Mesenchymal stem cell (in vitro differentiated cells and primary cell): ENCODE measurements at regions not wholly inside any gene's neighbourhood (a gene's known extent, or its start where the extent isn't known, plus 50 kb on each side); places are given as distances from the start of the nearest gene placed in this dataset.

Experiments
- DNase-seq: peaks from one replicate; pipeline ENCODE4 v3.0.0-alpha.2; 2013
- H2AFZ ChIP-seq: one replicate; pipeline ENCODE4 v1.6.1; 2013; ENCODE audit warnings: low read depth, mild to moderate bottlenecking, control low read depth, inconsistent platforms, low read length, moderate library complexity
- H2AK5ac ChIP-seq: 2 replicates; pipeline ENCODE4 v1.6.1; 2013; ENCODE audit warnings: low read length, moderate library complexity, mild to moderate bottlenecking, inconsistent platforms; ENCODE audit not compliant: severe bottlenecking
- H2BK120ac ChIP-seq: one replicate; pipeline ENCODE4 v1.6.1; 2013; ENCODE audit warnings: low read depth, mild to moderate bottlenecking, inconsistent platforms, low read length, moderate library complexity
- H2BK12ac ChIP-seq, 2 experiments: one replicate each; pipeline ENCODE4 v1.6.1; 2013; ENCODE audit warnings: inconsistent platforms in 2 of 2, low read length in 2 of 2, mild to moderate bottlenecking in 2 of 2, moderate library complexity in 2 of 2, control low read depth in 1 of 2
- H2BK15ac ChIP-seq: one replicate; pipeline ENCODE4 v1.6.1; 2013; ENCODE audit warnings: mild to moderate bottlenecking, low read depth, inconsistent platforms; ENCODE audit not compliant: poor library complexity, severe bottlenecking
- H2BK5ac ChIP-seq: 2 replicates; pipeline ENCODE4 v1.6.1; 2013; ENCODE audit warnings: low read depth, mild to moderate bottlenecking, low read length, control low read depth, inconsistent platforms; ENCODE audit not compliant: poor library complexity, severe bottlenecking
- H3K14ac ChIP-seq, 2 experiments: one replicate each; pipeline ENCODE4 v1.6.1; 2013; ENCODE audit warnings: inconsistent platforms in 2 of 2, low read length in 2 of 2, control low read depth in 1 of 2, mild to moderate bottlenecking in 1 of 2, moderate library complexity in 1 of 2
- H3K18ac ChIP-seq, 2 experiments: one replicate each; pipeline ENCODE4 v1.6.1; 2013; ENCODE audit warnings: inconsistent platforms in 2 of 2, low read length in 2 of 2, control low read depth in 1 of 2, low read depth in 1 of 2, mild to moderate bottlenecking in 1 of 2
- H3K23ac ChIP-seq, 2 experiments: one replicate each; pipeline ENCODE4 v1.6.1; 2013; ENCODE audit warnings: inconsistent platforms in 2 of 2, low read length in 2 of 2, mild to moderate bottlenecking in 2 of 2, moderate library complexity in 2 of 2, control low read depth in 1 of 2
- H3K27ac ChIP-seq: 2 replicates; pipeline ENCODE4 v1.5.1; 2013; ENCODE audit warnings: mild to moderate bottlenecking, moderate library complexity, low read length, control low read depth, inconsistent platforms; ENCODE audit not compliant: poor library complexity, severe bottlenecking
- H3K27me3 ChIP-seq, 2 experiments: 2 replicates each; pipeline versions ENCODE4 v1.6.1 to v1.7.0; 2013; ENCODE audit warnings: low read length in 2 of 2, mild to moderate bottlenecking in 2 of 2, moderate library complexity in 2 of 2, control low read depth in 1 of 2, inconsistent platforms in 1 of 2; ENCODE audit not compliant: control insufficient read depth in 1 of 2, insufficient read depth in 1 of 2
- H3K36me3 ChIP-seq, 2 experiments: 2 replicates each; pipeline versions ENCODE4 v1.6.1 to v1.7.0; 2013; ENCODE audit warnings: low read length in 2 of 2, control low read depth in 1 of 2, inconsistent platforms in 1 of 2, low read depth in 1 of 2, mild to moderate bottlenecking in 1 of 2; ENCODE audit not compliant: insufficient read depth in 2 of 2, control insufficient read depth in 1 of 2
- H3K4ac ChIP-seq, 2 experiments: one replicate each; pipeline ENCODE4 v1.6.1; 2013; ENCODE audit warnings: inconsistent platforms in 2 of 2, low read length in 2 of 2, mild to moderate bottlenecking in 2 of 2, moderate library complexity in 2 of 2, control low read depth in 1 of 2, low read depth in 1 of 2
- H3K4me1 ChIP-seq: 2 replicates; pipeline ENCODE4 v1.6.1; 2013; ENCODE audit warnings: low read depth, low read length, control low read depth; ENCODE audit not compliant: control insufficient read depth, insufficient read depth
- H3K4me2 ChIP-seq: 2 replicates; pipeline ENCODE4 v1.6.1; 2013; ENCODE audit warnings: low read length, mild to moderate bottlenecking, inconsistent platforms; ENCODE audit not compliant: poor library complexity, severe bottlenecking
- H3K4me3 ChIP-seq, 2 experiments: 2 replicates each; pipeline versions ENCODE4 v1.5.1 to v1.7.0; 2013; ENCODE audit warnings: low read length in 2 of 2, mild to moderate bottlenecking in 2 of 2, control low read depth in 1 of 2, low read depth in 1 of 2; ENCODE audit not compliant: insufficient read depth in 1 of 2
- H3K79me1 ChIP-seq: replicated peaks from 2 replicates; pipeline ENCODE4 v1.6.1; 2013; ENCODE audit warnings: mild to moderate bottlenecking, control low read depth, low read length, inconsistent platforms; ENCODE audit not compliant: poor library complexity, severe bottlenecking
- H3K9ac ChIP-seq: 2 replicates; pipeline ENCODE4 v1.7.0; 2013; ENCODE audit warnings: mild to moderate bottlenecking, low read length, moderate library complexity
- H3K9me3 ChIP-seq: 2 replicates; pipeline ENCODE4 v1.7.0; 2013; ENCODE audit warnings: mild to moderate bottlenecking, low read length; ENCODE audit not compliant: control insufficient read depth
- H4K8ac ChIP-seq: one replicate; pipeline ENCODE4 v1.6.1; 2013; ENCODE audit warnings: inconsistent platforms, mild to moderate bottlenecking, low read length, moderate library complexity
- H4K91ac ChIP-seq: one replicate; pipeline ENCODE4 v1.6.1; 2013; ENCODE audit warnings: mild to moderate bottlenecking, low read length, inconsistent platforms
- WGBS: methylation state at CpG from one replicate; pipeline ENCODE4 v1.1.7; 2013; ENCODE audit warnings: mixed read lengths; 5-methylcytosine and 5-hydroxymethylcytosine counted together

- Histone ChIP-seq H4K8ac (no peak overlapping the region), H3K4me2 (no peak overlapping the region), H2BK12ac (no peak overlapping the region), H2BK120ac (no peak overlapping the region), H3K36me3 (no peaks in the 10 kb centered on the region), H2BK5ac (no peak overlapping the region), H3K4me1 (no peaks in the 10 kb centered on the region), H3K9ac (no peak overlapping the region), H2BK15ac (no peak overlapping the region), H3K23ac (no peak overlapping the region), H4K91ac (no peak overlapping the region), H3K79me1 (no peaks in the 10 kb centered on the region), H3K4ac (no peak overlapping the region), H3K18ac (no peak overlapping the region), H3K9me3 (no peaks in the 10 kb centered on the region), H3K14ac (no peak overlapping the region), H3K27ac (no peak overlapping the region), H3K27me3 (no peaks in the 10 kb centered on the region), H3K4me3 (no peak overlapping the region), H2AFZ (no peak overlapping the region), H2AK5ac (no peak overlapping the region)
- WGBS = 75% methylated on average over 2 of the region's 5 CpGs
- DNase-seq = no peak
These were observed 109.3 kb downstream of the ASB9 start for GRCh38 chrX:15160558-15161095.

DNA sequence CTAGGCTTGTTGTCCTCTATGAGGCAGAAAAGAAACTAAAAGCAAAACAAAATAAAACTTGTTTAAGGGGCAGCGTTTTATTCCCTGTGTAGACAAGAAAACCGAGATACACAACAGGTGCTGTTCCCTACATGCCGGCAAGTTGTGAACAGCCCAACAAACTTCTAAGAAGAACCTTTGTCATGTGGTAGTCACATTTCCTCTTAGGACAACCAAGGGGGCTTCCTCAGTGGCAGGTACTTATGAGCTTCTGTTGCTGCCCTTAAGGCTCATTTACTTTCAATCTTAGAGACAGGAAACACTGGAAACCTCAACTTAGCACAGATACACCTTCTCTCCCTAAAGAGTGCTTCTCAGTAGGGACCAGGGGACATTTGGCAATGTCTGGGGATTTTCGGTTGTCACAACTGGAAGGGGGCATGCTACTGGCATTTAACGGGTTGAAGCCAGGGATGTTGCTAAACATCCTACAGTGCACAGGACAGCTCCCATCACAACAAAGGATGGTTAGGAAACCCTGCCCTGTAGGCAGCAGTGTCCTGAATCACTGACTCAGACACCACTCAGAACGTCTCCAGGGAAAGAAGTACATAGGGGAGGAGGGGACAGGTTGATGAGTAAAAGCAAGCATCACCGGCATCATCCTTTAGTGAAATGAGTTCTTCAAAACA is 111.0 kb downstream of the ASB9 start:
- H2BK5ac ChIP-seq = no peak overlapping the region
- no peak overlapping the region for H2BK12ac ChIP-seq
- H3K9ac ChIP-seq = no peak overlapping the region
- no peak overlapping the region for H2AFZ ChIP-seq
- no peak overlapping the region for H3K18ac ChIP-seq
- no peak overlapping the region for H3K4me3 ChIP-seq
- H3K4me2 ChIP-seq = no peak overlapping the region
- no peak overlapping the region for H3K4ac ChIP-seq
- WGBS = 86% methylated on average over 4 of the region's 7 CpGs
- H2AK5ac ChIP-seq = no peak overlapping the region
- H3K9me3 ChIP-seq = no peaks in the 10 kb centered on the region
- H4K91ac ChIP-seq = no peak overlapping the region
- H3K27ac ChIP-seq = no peak overlapping the region
- no peak overlapping the region for H4K8ac ChIP-seq
- H3K23ac ChIP-seq = no peak overlapping the region
- H2BK120ac ChIP-seq = no peak overlapping the region
- no peaks in the 10 kb centered on the region for H3K79me1 ChIP-seq
- H3K4me1 ChIP-seq = no peaks in the 10 kb centered on the region
- H3K36me3 ChIP-seq = no peaks in the 10 kb centered on the region
- no peak overlapping the region for H3K14ac ChIP-seq
- no peak for DNase-seq
- H2BK15ac ChIP-seq = no peak overlapping the region
- no peaks in the 10 kb centered on the region for H3K27me3 ChIP-seq

- Histone ChIP-seq H3K4me2 (no peak overlapping the region), H2BK12ac (no peak overlapping the region), H3K27ac (no peak overlapping the region), H2BK5ac (no peak overlapping the region), H3K36me3 (no peaks in the 10 kb centered on the region), H3K14ac (no peak overlapping the region), H2AK5ac (no peak overlapping the region), H2AFZ (no peak overlapping the region), H3K9ac (no peak overlapping the region), H3K23ac (no peak overlapping the region), H2BK15ac (no peak overlapping the region), H4K91ac (no peak overlapping the region), H4K8ac (no peak overlapping the region), H3K4me1 (no peaks in the 10 kb centered on the region), H3K27me3 (no peaks in the 10 kb centered on the region), H3K18ac (no peak overlapping the region), H3K4me3 (no peak overlapping the region), H3K79me1 (no peaks in the 10 kb centered on the region), H3K4ac (no peak overlapping the region), H3K9me3 (no peaks in the 10 kb centered on the region), H2BK120ac (no peak overlapping the region)
- WGBS = 42% methylated on average over 1 of the region's 1 CpG
- no peak for DNase-seq
These were observed 111.5 kb downstream of the ASB9 start for GRCh38 chrX:15158350-15158735.

DNA sequence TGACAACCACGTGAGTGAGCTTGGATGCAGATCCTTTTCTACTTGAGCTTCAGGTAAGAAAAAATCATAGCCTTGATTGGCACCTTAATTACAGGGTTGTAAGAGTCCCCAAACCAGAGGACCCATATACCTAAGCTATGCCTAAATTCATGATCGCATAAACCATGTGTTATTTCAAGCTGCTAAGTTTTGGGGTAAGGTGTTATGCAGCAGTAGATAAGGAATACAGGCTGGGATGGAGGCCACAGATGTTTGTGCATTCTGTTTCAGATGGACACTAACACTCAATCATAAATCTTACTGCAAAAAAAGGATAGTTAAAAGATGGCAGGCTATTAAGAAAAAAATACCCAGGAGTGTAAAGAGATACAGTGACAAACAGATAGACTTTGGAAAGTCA is 112.3 kb downstream of the ASB9 start:
- no peak overlapping the region for H4K91ac ChIP-seq

More for the DNA sequence above, 112.3 kb downstream of the ASB9 start:
- no peak overlapping the region for H3K27ac ChIP-seq
- no peak overlapping the region for H2BK15ac ChIP-seq
- 86% methylated on average over 1 of the region's 2 CpGs for WGBS
- H3K14ac ChIP-seq = no peak overlapping the region
- no peak overlapping the region for H3K4ac ChIP-seq
- no peaks in the 10 kb centered on the region for H3K4me1 ChIP-seq
- no peaks in the 10 kb centered on the region for H3K9me3 ChIP-seq
- H3K79me1 ChIP-seq = no peaks in the 10 kb centered on the region
- H3K9ac ChIP-seq = no peak overlapping the region
- no peaks in the 10 kb centered on the region for H3K36me3 ChIP-seq
- H3K18ac ChIP-seq = no peak overlapping the region
- no peak overlapping the region for H3K23ac ChIP-seq
- H2BK12ac ChIP-seq = no peak overlapping the region
- no peak overlapping the region for H2AFZ ChIP-seq
- no peak overlapping the region for H2AK5ac ChIP-seq
- no peak for DNase-seq
- H3K4me3 ChIP-seq = no peak overlapping the region
- H2BK120ac ChIP-seq = no peak overlapping the region
- H4K8ac ChIP-seq = no peak overlapping the region
- H3K4me2 ChIP-seq = no peak overlapping the region
- no peak overlapping the region for H2BK5ac ChIP-seq
- no peaks in the 10 kb centered on the region for H3K27me3 ChIP-seq
